GM10847 (cell line): ENCODE measurements at regions not wholly inside any gene's neighbourhood (a gene's known extent, or its start where the extent isn't known, plus 50 kb on each side); places are given as distances from the start of the nearest gene placed in this dataset.

Experiments used
- POLR2A ChIP-seq: IDR thresholded peaks from 2 replicates; pipeline ENCODE4 v1.6.1; 2011; ENCODE audit not compliant: insufficient read length; ENCODE audit errors: extremely low read depth

- TF ChIP-seq POLR2A: no peak
Measured at GRCh38 chr6:112481211-112481610, 134.1 kb downstream of the RFPL4B start.

GRCh38 chr6:112482373-112482772, 135.2 kb downstream of the RFPL4B start:
- TF ChIP-seq POLR2A: no peak

- TF ChIP-seq POLR2A: no peak
Measured at GRCh38 chr6:112485120-112485826, 138.1 kb downstream of the RFPL4B start.

- TF ChIP-seq POLR2A: no peak
Measured at GRCh38 chr6:112485827-112486212, 138.7 kb downstream of the RFPL4B start.

GRCh38 chr6:112486454-112486853, 139.3 kb downstream of the RFPL4B start:
- TF ChIP-seq POLR2A: no peak

GRCh38 chr6:112488238-112488637, 141.1 kb downstream of the RFPL4B start:
- TF ChIP-seq POLR2A: no peak

- TF ChIP-seq POLR2A: no peak
Measured at GRCh38 chr6:112501705-112502104, 154.6 kb downstream of the RFPL4B start.

- TF ChIP-seq POLR2A: no peak
Measured at GRCh38 chr6:112502351-112503090, 155.4 kb downstream of the RFPL4B start.

- TF ChIP-seq POLR2A: no peak
Measured at GRCh38 chr6:112503091-112503596, 156.0 kb downstream of the RFPL4B start.

- TF ChIP-seq POLR2A: no peak
Measured at GRCh38 chr6:112504621-112505020, 157.5 kb downstream of the RFPL4B start.

- no peak for TF ChIP-seq POLR2A
Measured at GRCh38 chr6:112511441-112511840, 164.3 kb downstream of the RFPL4B start.

- TF ChIP-seq POLR2A: no peak
Measured at GRCh38 chr6:112513175-112513574, 166.0 kb downstream of the RFPL4B start.

GRCh38 chr6:112522587-112522986, 175.5 kb downstream of the RFPL4B start:
- no peak for TF ChIP-seq POLR2A

GRCh38 chr6:112524071-112524470, 176.9 kb downstream of the RFPL4B start:
- TF ChIP-seq POLR2A: no peak

- TF ChIP-seq POLR2A: no peak
Measured at GRCh38 chr6:112525749-112526148, 178.6 kb downstream of the RFPL4B start.

GRCh38 chr6:112526594-112526993, 179.5 kb downstream of the RFPL4B start:
- no peak for TF ChIP-seq POLR2A
